BLaER1 (cell line): ENCODE measurements at regions not wholly inside any gene's neighbourhood (a gene's known extent, or its start where the extent isn't known, plus 50 kb on each side); places are given as distances from the start of the nearest gene placed in this dataset.

ENCODE experiments used
- H3K27ac ChIP-seq: shearing (Covaris generic); formaldehyde crosslinking; 2 replicates; pipeline ENCODE4 v1.8.1; 2022
- H3K27me3 ChIP-seq: shearing (Covaris generic); formaldehyde crosslinking; 2 replicates; pipeline ENCODE4 v1.8.1; 2022
- H3K36me3 ChIP-seq: shearing (Covaris generic); formaldehyde crosslinking; 2 replicates; pipeline ENCODE4 v1.8.1; 2022
- H3K4me1 ChIP-seq: shearing (Covaris generic); formaldehyde crosslinking; 2 replicates; pipeline ENCODE4 v1.8.1; 2022
- H3K4me2 ChIP-seq: shearing (Covaris generic); formaldehyde crosslinking; 2 replicates; pipeline ENCODE4 v1.8.1; 2022
- H3K4me3 ChIP-seq: shearing (Covaris generic); formaldehyde crosslinking; 2 replicates; pipeline ENCODE4 v1.8.1; 2022
- H3K9ac ChIP-seq: shearing (Covaris generic); formaldehyde crosslinking; 2 replicates; pipeline ENCODE4 v1.8.1; 2022
- H3K9me3 ChIP-seq: shearing (Covaris generic); formaldehyde crosslinking; 2 replicates; pipeline ENCODE4 v1.8.1; 2022
- H4K20me1 ChIP-seq: shearing (Covaris generic); formaldehyde crosslinking; 2 replicates; pipeline ENCODE4 v1.8.1; 2022
- Cebpa-rat ChIP-seq: shearing (Covaris generic); IDR thresholded peaks from 2 replicates; pipeline ENCODE4 v1.8.1; 2022

DNA sequence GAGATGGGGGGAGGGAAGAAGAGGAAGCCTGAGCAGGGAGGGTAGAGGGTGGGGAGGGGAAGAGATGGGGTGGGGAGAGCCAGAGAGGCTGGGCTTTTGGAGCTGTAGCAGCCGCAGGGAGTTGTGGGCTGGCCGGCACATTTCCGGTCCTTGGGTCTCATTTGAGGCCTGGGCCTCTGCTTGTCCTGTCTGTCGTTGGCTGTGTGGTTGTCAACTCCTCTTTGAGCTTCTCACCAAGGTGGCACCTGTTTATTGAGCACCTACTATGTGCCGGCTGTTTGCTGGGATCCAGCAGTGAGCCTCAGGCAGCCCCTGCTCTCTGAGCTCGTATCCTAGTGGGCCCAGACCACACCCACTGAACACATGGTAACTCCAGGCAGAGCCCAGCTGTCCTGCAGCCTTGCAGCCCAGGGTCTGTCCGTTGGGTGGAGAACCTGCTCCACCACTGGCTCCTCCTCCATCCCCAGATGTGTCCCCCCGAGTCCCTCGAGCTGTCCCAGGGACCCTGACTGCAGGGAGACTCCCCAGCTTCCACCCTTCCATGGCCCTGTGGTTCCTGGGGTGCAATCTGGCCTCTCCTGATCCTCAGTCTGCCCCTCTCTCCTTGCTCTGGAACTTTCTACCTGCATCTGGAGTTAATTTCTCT lies 164.9 kb downstream of the IRF8 start:
- Histone ChIP-seq H3K36me3 (no peaks in the 10 kb centered on the region), H3K4me3 (no peak overlapping the region), H3K9ac (no peak overlapping the region)

DNA sequence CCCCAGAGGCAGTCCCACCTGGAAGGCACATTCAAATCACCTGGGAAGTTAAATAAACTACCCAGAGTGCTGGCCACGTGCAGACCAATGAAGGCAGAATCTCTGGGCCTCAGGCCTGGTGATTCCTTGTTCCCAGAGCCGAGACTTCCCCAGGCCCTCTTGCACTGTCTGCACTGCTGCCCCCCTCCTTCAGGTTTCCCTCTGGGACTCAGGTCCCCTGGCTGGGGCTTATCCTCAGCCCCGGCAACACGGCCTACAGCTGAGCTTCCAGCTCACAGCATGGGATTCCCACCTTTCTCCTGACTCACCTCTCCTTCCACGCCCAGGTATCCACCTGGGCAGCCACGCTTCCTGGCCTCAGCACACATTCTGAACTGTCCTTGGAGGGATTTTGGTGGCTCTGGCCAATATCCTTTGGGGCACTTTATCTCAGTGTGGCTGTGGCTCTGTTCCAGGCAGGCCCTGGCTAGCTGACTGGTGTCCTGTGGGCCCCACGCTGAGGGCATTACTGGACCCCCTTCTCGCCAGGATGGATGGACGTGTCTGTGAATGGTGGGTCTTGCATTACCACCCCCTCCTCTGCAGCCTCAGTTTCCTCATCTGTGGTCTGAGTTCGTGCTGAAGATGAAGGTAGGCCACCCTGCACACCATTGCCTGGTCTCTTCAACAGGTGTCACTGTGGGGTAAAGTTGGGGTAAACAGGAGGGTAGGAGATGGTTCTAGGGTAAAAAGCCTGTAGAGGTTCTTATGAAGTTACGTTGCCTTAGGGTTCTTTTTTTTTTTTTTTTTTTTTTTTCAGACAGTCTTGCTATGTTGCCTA lies 165.7 kb downstream of the IRF8 start:
- 0 out of 2 replicates have a peak, but pooled peaks cover 2% of the 10 kb centered on the region for H3K27me3 ChIP-seq
- TF ChIP-seq Cebpa-rat, result no peak
- H3K4me2 ChIP-seq, result no peak overlapping the region
- no peaks in the 10 kb centered on the region for H3K9me3 ChIP-seq
- no peak overlapping the region for H3K4me3 ChIP-seq
- no peak overlapping the region for H3K27ac ChIP-seq
- no peaks in the 10 kb centered on the region for H4K20me1 ChIP-seq
- peaks cover 36% of the 10 kb centered on the region for H3K4me1 ChIP-seq
- H3K9ac ChIP-seq, result no peak overlapping the region
- no peaks in the 10 kb centered on the region for H3K36me3 ChIP-seq

More for the DNA sequence above, 164.9 kb downstream of the IRF8 start:
- Histone ChIP-seq H3K27me3 (no peaks in the 10 kb centered on the region), H3K27ac (no peak overlapping the region), H3K9me3 (no peaks in the 10 kb centered on the region), H4K20me1 (no peaks in the 10 kb centered on the region), H3K4me2 (no peak overlapping the region), H3K4me1 (peaks cover 36% of the 10 kb centered on the region)
- TF ChIP-seq Cebpa-rat, result no peak

DNA sequence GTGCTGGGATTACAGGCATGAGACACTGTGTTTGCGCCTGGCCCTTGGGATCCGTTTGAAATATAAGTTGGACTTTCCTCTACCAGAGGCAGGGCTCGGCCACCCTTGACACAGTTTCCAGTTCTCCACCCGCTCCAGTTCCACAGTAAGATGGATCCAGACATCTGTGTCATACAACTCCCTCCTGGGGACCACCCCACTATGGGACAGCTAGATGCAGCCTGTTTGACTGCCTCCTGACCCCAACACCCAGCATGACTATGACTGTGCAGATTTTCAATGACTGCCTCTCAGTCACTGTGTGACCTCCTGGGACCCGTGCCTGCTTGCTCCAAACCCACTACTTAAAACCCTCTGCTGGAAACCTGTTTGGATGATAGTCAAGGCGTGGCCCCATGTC lies 166.7 kb downstream of the IRF8 start:
- Histone ChIP-seq H3K4me2 (no peak overlapping the region), H4K20me1 (no peaks in the 10 kb centered on the region), H3K27ac (no peak overlapping the region), H3K9me3 (no peaks in the 10 kb centered on the region), H3K4me1 (peaks cover 32% of the 10 kb centered on the region), H3K27me3 (0 out of 2 replicates have a peak, but pooled peaks cover 4% of the 10 kb centered on the region), H3K4me3 (no peak overlapping the region), H3K9ac (no peak overlapping the region), H3K36me3 (no peaks in the 10 kb centered on the region)
- no peak for TF ChIP-seq Cebpa-rat

DNA sequence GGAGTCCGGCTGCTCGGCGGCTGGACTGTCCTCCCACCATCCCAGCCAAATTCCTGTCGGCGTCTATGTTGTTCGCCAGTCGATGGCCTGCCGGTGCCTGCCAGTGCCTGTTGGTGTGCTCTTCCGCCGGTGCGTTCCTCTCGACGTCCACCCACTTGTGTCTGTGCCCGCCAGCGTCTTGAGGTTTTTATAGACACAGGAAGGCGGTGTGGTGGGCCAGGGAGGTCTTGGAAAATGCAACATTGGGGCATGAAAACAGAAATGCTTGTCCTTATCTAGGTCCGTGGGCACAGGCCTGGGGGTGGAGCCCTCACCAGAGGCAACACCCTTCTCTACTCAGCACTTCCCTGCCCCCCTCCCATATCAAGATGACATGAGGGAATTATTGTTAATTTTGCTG lies 167.8 kb downstream of the IRF8 start:
- Histone ChIP-seq H3K36me3 (no peaks in the 10 kb centered on the region), H3K4me1 (peaks cover 21% of the 10 kb centered on the region), H3K9ac (no peak overlapping the region)

DNA sequence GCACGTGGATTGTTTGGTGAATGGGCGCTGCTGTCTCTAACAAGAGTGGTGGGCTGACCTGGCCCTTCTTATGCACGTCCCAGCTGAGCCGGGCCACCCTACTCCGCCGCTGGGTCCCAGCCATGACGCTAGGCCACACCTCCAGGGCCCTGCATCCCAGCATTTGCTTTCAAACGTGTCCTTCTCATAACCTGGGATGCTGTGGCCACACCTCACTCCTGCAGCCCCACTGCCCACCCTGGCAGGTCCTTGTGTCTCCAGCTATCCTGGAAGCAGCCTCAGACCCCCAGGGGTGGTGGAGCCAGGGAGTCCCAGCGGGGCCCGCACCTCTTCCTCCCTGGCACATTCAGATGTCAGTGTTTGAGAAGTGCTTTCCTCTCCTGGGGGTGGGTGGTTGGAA lies 168.6 kb downstream of the IRF8 start:
- Histone ChIP-seq H3K27ac (no peak overlapping the region), H3K4me2 (no peak overlapping the region), H3K27me3 (0 out of 2 replicates have a peak, but pooled peaks cover 4% of the 10 kb centered on the region), H3K36me3 (no peaks in the 10 kb centered on the region), H3K9ac (no peak overlapping the region), H3K4me1 (peaks cover 14% of the 10 kb centered on the region), H3K4me3 (no peak overlapping the region), H3K9me3 (no peaks in the 10 kb centered on the region), H4K20me1 (no peaks in the 10 kb centered on the region)
- no peak for TF ChIP-seq Cebpa-rat

More for the DNA sequence above, 167.8 kb downstream of the IRF8 start:
- H3K9me3 ChIP-seq, result no peaks in the 10 kb centered on the region
- H3K27ac ChIP-seq, result no peak overlapping the region
- no peaks in the 10 kb centered on the region for H4K20me1 ChIP-seq
- no peak overlapping the region for H3K4me3 ChIP-seq
- H3K4me2 ChIP-seq, result no peak overlapping the region
- H3K27me3 ChIP-seq, result 0 out of 2 replicates have a peak, but pooled peaks cover 4% of the 10 kb centered on the region
- TF ChIP-seq Cebpa-rat, result no peak

DNA sequence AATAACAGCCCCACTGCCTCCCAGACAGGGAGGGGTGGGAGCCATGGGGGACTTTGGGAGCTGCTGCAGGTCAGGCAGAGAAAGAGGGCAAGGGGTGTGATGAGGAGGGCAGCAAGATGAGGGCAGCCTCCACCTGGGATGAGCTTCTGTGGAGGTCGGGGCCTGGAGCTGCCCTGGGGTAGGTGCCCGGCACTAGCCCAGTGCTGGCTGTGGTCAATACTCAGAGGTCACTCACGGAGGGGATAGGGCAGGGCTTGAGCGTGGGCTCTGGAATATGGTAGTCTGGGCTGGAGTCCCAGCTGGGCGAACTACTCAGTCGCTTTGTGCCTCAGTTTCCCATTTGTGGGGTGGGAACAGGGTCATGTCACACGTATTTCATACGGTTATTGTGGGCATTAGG lies 169.0 kb downstream of the IRF8 start:
- no peaks in the 10 kb centered on the region for H3K36me3 ChIP-seq
- H3K4me3 ChIP-seq, result no peak overlapping the region
- no peak overlapping the region for H3K27ac ChIP-seq
- H3K9me3 ChIP-seq, result no peaks in the 10 kb centered on the region
- no peak overlapping the region for H3K4me2 ChIP-seq
- H3K4me1 ChIP-seq, result peaks cover 10% of the 10 kb centered on the region
- H3K27me3 ChIP-seq, result 0 out of 2 replicates have a peak, but pooled peaks cover 4% of the 10 kb centered on the region
- no peaks in the 10 kb centered on the region for H4K20me1 ChIP-seq
- TF ChIP-seq Cebpa-rat, result no peak
- no peak overlapping the region for H3K9ac ChIP-seq

DNA sequence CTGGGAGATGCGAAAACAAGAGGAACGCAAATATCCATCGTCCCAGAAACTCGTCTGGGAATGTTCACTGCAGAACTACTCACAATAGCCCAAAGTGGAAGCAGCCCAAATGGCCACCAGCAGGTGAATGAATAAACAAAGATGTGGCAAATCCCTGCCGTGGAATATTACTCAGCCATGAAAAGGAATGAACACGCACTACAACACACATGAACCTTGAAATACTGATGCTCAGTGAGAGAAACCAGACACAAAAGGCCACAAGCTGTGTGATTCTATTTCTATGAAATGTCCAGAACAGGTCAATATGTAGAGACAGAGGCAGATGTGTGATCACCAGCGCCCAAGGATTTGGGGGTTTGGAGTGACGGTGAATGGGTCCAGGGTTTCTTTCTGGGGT lies 169.8 kb downstream of the IRF8 start:
- peaks cover 7% of the 10 kb centered on the region for H3K4me1 ChIP-seq
- no peak overlapping the region for H3K27ac ChIP-seq
- H3K36me3 ChIP-seq, result no peaks in the 10 kb centered on the region
- 0 out of 2 replicates have a peak, but pooled peaks cover 4% of the 10 kb centered on the region for H3K27me3 ChIP-seq
- no peak overlapping the region for H3K9ac ChIP-seq
- H3K9me3 ChIP-seq, result no peaks in the 10 kb centered on the region
- no peaks in the 10 kb centered on the region for H4K20me1 ChIP-seq
- no peak overlapping the region for H3K4me3 ChIP-seq
- no peak overlapping the region for H3K4me2 ChIP-seq
- no peak for TF ChIP-seq Cebpa-rat

DNA sequence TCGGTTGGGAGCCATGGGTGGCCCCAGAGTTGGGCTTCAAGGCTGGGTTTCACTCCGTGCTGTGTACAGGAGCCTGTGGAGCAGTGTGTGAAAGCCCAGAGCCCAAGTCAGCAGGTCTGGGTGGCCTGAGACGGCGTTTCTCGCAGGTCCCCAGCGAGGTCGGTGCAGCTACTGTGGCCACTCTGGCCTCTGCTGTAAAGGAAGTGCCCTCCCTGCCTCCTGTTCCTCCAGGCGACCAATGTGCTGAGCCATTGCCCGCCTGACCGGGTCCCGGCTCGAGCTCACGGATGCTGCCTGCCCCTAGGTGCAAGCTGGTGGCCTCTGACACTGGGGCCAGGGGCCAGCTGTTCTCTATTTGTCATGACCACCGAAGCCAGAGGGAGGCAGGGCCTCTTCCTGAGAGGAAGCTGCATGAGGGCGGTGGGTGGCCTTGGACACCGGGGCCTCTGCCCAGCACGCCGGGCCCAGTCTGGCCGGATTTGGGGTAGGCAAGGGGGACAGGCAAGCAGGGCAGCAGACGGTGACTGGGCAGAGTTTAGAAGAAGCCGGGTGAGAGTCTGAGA lies 170.9 kb downstream of the IRF8 start:
- Histone ChIP-seq H4K20me1 (no peaks in the 10 kb centered on the region), H3K4me1 (no peaks in the 10 kb centered on the region), H3K27me3 (0 out of 2 replicates have a peak, but pooled peaks cover 4% of the 10 kb centered on the region)

DNA sequence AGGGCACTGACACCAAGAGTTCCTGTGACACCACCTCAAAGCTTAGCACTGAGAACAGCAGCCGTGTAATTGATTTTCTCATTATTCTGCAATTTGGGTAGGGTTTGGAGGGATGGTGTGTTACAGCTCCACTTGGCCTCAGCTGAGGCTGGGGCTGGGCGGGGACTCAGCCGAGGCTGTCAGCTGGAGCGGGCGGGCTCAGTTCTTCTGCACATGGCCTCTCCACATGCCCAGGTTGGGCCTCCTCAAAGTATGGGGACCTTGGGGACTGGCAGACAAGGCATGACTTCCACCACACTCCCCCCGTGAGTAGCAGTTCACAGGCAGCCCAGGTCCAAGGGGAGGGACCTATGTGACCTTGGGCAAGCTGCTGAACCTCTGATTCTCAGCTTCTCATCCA lies 171.5 kb downstream of the IRF8 start:
- no peaks in the 10 kb centered on the region for H3K9me3 ChIP-seq
- H3K4me2 ChIP-seq, result no peak overlapping the region
- no peak overlapping the region for H3K4me3 ChIP-seq
- no peaks in the 10 kb centered on the region for H4K20me1 ChIP-seq
- H3K27me3 ChIP-seq, result 0 out of 2 replicates have a peak, but pooled peaks cover 4% of the 10 kb centered on the region
- no peak overlapping the region for H3K9ac ChIP-seq
- no peaks in the 10 kb centered on the region for H3K36me3 ChIP-seq
- H3K4me1 ChIP-seq, result no peaks in the 10 kb centered on the region
- TF ChIP-seq Cebpa-rat, result no peak
- no peak overlapping the region for H3K27ac ChIP-seq

More for the DNA sequence above, 170.9 kb downstream of the IRF8 start:
- no peak overlapping the region for H3K4me2 ChIP-seq
- TF ChIP-seq Cebpa-rat, result no peak
- no peak overlapping the region for H3K4me3 ChIP-seq
- H3K27ac ChIP-seq, result no peak overlapping the region
- no peaks in the 10 kb centered on the region for H3K9me3 ChIP-seq
- H3K36me3 ChIP-seq, result no peaks in the 10 kb centered on the region
- H3K9ac ChIP-seq, result no peak overlapping the region

DNA sequence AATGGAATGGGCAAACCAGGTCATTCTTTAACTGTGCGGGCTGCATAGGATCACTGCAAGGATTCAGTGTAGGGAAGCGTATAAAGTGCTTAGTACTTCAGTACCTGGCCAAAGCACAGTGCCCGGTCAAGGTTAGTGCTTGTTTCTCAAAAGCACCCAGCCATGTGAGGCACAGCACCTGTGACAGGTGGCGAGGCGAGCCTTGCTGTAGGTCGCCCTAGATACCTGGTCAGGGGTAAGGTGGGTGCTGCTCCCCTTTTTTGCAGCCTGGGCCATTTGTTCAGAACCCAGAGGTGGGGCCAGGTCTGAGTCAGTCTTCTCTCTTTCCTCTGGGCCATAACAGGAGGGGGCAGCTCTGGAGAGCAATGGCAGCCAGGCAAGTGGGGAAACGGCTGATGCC lies 172.0 kb downstream of the IRF8 start:
- no peak for TF ChIP-seq Cebpa-rat
- Histone ChIP-seq H3K27ac (no peak overlapping the region), H3K4me2 (no peak overlapping the region), H3K4me1 (no peaks in the 10 kb centered on the region), H4K20me1 (no peaks in the 10 kb centered on the region), H3K36me3 (no peaks in the 10 kb centered on the region), H3K9ac (no peak overlapping the region), H3K27me3 (0 out of 2 replicates have a peak, but pooled peaks cover 4% of the 10 kb centered on the region), H3K9me3 (no peaks in the 10 kb centered on the region), H3K4me3 (no peak overlapping the region)
